ENCODE measurements at regions not wholly inside any gene's neighbourhood (a gene's known extent, or its start where the extent isn't known, plus 50 kb on each side); places are given as distances from the start of the nearest gene placed in this dataset.

GRCh38 chr13:105972811-105973590, 562.5 kb downstream of the EFNB2 start:
- TF ChIP-seq EZH2 (IDR thresholded peaks at IDR 0.05) (no peak), POLR2AphosphoS5 (IDR thresholded peaks at IDR 0.05; ENCODE audit: borderline replicate concordance, low read depth, low read length) (no peak), FOXP2 (optimal IDR thresholded peaks at IDR 0.05; ENCODE audit: control extremely low read depth, extremely low read length, insufficient read depth) (no peak)

Measured in SK-N-MC (cell line).